B cell (primary cell): ENCODE measurements at regions not wholly inside any gene's neighbourhood (a gene's known extent, or its start where the extent isn't known, plus 50 kb on each side); places are given as distances from the start of the nearest gene placed in this dataset.

Source experiments
- CTCF ChIP-seq: fragments of 200-600 bp; IDR thresholded peaks from one replicate; pipeline ENCODE4 v1.8.0; 2022; ENCODE audit warnings: antibody characterized with exemption, mild to moderate bottlenecking
- EZH2 ChIP-seq: IDR thresholded peaks from 2 replicates; pipeline ENCODE4 v1.6.1; 2012; ENCODE audit warnings: borderline replicate concordance, low read depth, mild to moderate bottlenecking, moderate library complexity, low read length; ENCODE audit not compliant: insufficient read depth, poor library complexity, severe bottlenecking

- TF ChIP-seq CTCF (no peak), EZH2 (no peak)
These were observed 754.7 kb upstream of the NRSN1 start for GRCh38 chr6:23371132-23371915.
